Activated CD4-positive, alpha-beta memory T cell treated with anti-CD3 and anti-CD28 coated beads for 36 hours (primary cell): ENCODE measurements at regions not wholly inside any gene's neighbourhood (a gene's known extent, or its start where the extent isn't known, plus 50 kb on each side); places are given as distances from the start of the nearest gene placed in this dataset.
A peak's percentile ranks its signal among the peaks of the same experiment; 100 is the strongest.

Source experiments
- CTCF ChIA-PET: fragments of 350-600 bp; sonication (Branson Sonifier 250); formaldehyde crosslinking; loops from one replicate; lab custom pipeline; 2021; ENCODE audit warnings: antibody characterized with exemption, inconsistent platforms; lab: Charles Lee
- POLR2A ChIA-PET: fragments of 350-600 bp; sonication (Branson Sonifier 250); formaldehyde crosslinking; loops from one replicate; lab custom pipeline; 2021; ENCODE audit warnings: antibody characterized with exemption; lab: Charles Lee
- DNase-seq: peaks from one replicate; pipeline ENCODE4 v3.0.0-alpha.2; 2020
- H3K27ac Mint-ChIP-seq: one replicate; pipeline ENCODE4 v1.8.0; 2021; ENCODE audit warnings: mixed read lengths
- H3K27me3 Mint-ChIP-seq: one replicate; pipeline ENCODE4 v1.8.0; 2021; ENCODE audit warnings: mixed read lengths
- H3K36me3 Mint-ChIP-seq: one replicate; pipeline ENCODE4 v1.8.0; 2021; ENCODE audit warnings: mixed read lengths
- H3K4me1 Mint-ChIP-seq: one replicate; pipeline ENCODE4 v1.8.0; 2021; ENCODE audit warnings: low read depth, mixed read lengths
- H3K4me3 Mint-ChIP-seq: one replicate; pipeline ENCODE4 v1.8.0; 2021; ENCODE audit warnings: mild to moderate bottlenecking, mixed read lengths
- H3K9me3 Mint-ChIP-seq: one replicate; pipeline ENCODE4 v1.8.0; 2021; ENCODE audit warnings: mixed read lengths
- intact Hi-C: fragments of 100-400 bp; cut with micrococcal nuclease; formaldehyde crosslinking; loops from one replicate; pipeline ENCODE4 v1.15.1; 2023

- Mint-ChIP-seq H3K4me3 (no peak overlapping the region), H3K9me3 (no peaks in the 10 kb centered on the region), H3K4me1 (no peaks in the 10 kb centered on the region), H3K27me3 (no peaks in the 10 kb centered on the region), H3K27ac (no peak overlapping the region), H3K36me3 (no peaks in the 10 kb centered on the region)
- ChIA-PET POLR2A (no interaction called here), CTCF (no interaction called here)
- intact Hi-C loops = loop anchor here (10.0 kb wide), 1 partner anchor 564 kb away; the partner anchor contains the start of gene EFNB1
- no peak for DNase-seq
Measured at GRCh38 chrX:69388526-69388925, 115.6 kb upstream of the NALF2 start.

GRCh38 chrX:69387567-69388487 is 116.3 kb upstream of the NALF2 start:
- Mint-ChIP-seq H3K27me3 (no peaks in the 10 kb centered on the region), H3K9me3 (no peaks in the 10 kb centered on the region)
- intact Hi-C loops = loop anchor here (10.0 kb wide), 1 partner anchor 563 kb away; the partner anchor contains the start of gene EFNB1

GRCh38 chrX:69386681-69387080 is 117.4 kb upstream of the NALF2 start:
- no peaks in the 10 kb centered on the region for H3K4me1 Mint-ChIP-seq
- no peak overlapping the region for H3K27ac Mint-ChIP-seq
- H3K27me3 Mint-ChIP-seq = no peaks in the 10 kb centered on the region
- no peak overlapping the region for H3K4me3 Mint-ChIP-seq
- ChIA-PET CTCF (interaction anchor here (0.6 to 2.3 kb wide), 6 partner anchors 7 to 1744 kb away, joined by 3 to 12 read pairs (median 3); partner anchors contain the start of gene EFNB1), POLR2A (no interaction called here)
- no peaks in the 10 kb centered on the region for H3K9me3 Mint-ChIP-seq
- no peaks in the 10 kb centered on the region for H3K36me3 Mint-ChIP-seq
- no peak for DNase-seq
- intact Hi-C loops = loop anchor here (10.0 kb wide), 1 partner anchor 562 kb away; the partner anchor contains the start of gene EFNB1

More at GRCh38 chrX:69387567-69388487, 116.3 kb upstream of the NALF2 start:
- ChIA-PET CTCF (interaction anchor here (0.9 to 2.3 kb wide), 4 partner anchors 9 to 655 kb away, joined by 3 to 12 read pairs (median 4); partner anchors contain the start of gene EFNB1), POLR2A (no interaction called here)
- peak; percentile 35 for DNase-seq
- no peaks in the 10 kb centered on the region for H3K4me1 Mint-ChIP-seq
- no peaks in the 10 kb centered on the region for H3K36me3 Mint-ChIP-seq
- H3K27ac Mint-ChIP-seq = no peak overlapping the region
- H3K4me3 Mint-ChIP-seq = no peak overlapping the region

GRCh38 chrX:69379412-69379811 is 124.7 kb upstream of the NALF2 start:
- POLR2A ChIA-PET = no interaction called here
- no peak overlapping the region for H3K27ac Mint-ChIP-seq

GRCh38 chrX:69374569-69374968 is 129.6 kb upstream of the NALF2 start:
- no peak overlapping the region for H3K27ac Mint-ChIP-seq
- CTCF ChIA-PET = no interaction called here
- H3K4me1 Mint-ChIP-seq = no peaks in the 10 kb centered on the region
- H3K36me3 Mint-ChIP-seq = no peaks in the 10 kb centered on the region
- intact Hi-C loops = no loop called here
- POLR2A ChIA-PET = no interaction called here
- no peak for DNase-seq
- H3K9me3 Mint-ChIP-seq = peaks cover 9% of the 10 kb centered on the region
- H3K27me3 Mint-ChIP-seq = no peaks in the 10 kb centered on the region
- H3K4me3 Mint-ChIP-seq = no peak overlapping the region

More at GRCh38 chrX:69379412-69379811, 124.7 kb upstream of the NALF2 start:
- peaks cover 9% of the 10 kb centered on the region for H3K9me3 Mint-ChIP-seq
- no peaks in the 10 kb centered on the region for H3K27me3 Mint-ChIP-seq
- CTCF ChIA-PET = interaction anchor here (1.0 kb wide), 1 partner anchor 8 kb away, joined by 3 read pairs; no protein-coding TSS in a partner anchor
- intact Hi-C loops = no loop called here
- DNase-seq = no peak
- H3K4me1 Mint-ChIP-seq = no peaks in the 10 kb centered on the region
- no peaks in the 10 kb centered on the region for H3K36me3 Mint-ChIP-seq
- H3K4me3 Mint-ChIP-seq = no peak overlapping the region

GRCh38 chrX:69372435-69372834 is 131.7 kb upstream of the NALF2 start:
- POLR2A ChIA-PET = no interaction called here
- no peaks in the 10 kb centered on the region for H3K36me3 Mint-ChIP-seq

GRCh38 chrX:69371159-69371558 is 133.0 kb upstream of the NALF2 start:
- Mint-ChIP-seq H3K4me3 (no peak overlapping the region), H3K9me3 (peaks cover 4% of the 10 kb centered on the region), H3K27ac (no peak overlapping the region), H3K36me3 (no peaks in the 10 kb centered on the region), H3K27me3 (no peaks in the 10 kb centered on the region), H3K4me1 (no peaks in the 10 kb centered on the region)
- no peak for DNase-seq
- CTCF ChIA-PET = no interaction called here
- POLR2A ChIA-PET = no interaction called here
- intact Hi-C loops = no loop called here

More at GRCh38 chrX:69372435-69372834, 131.7 kb upstream of the NALF2 start:
- H3K27ac Mint-ChIP-seq = no peak overlapping the region
- CTCF ChIA-PET = no interaction called here
- no peak for DNase-seq
- no peak overlapping the region for H3K4me3 Mint-ChIP-seq
- no peaks in the 10 kb centered on the region for H3K4me1 Mint-ChIP-seq
- peaks cover 9% of the 10 kb centered on the region for H3K9me3 Mint-ChIP-seq
- intact Hi-C loops = no loop called here
- no peaks in the 10 kb centered on the region for H3K27me3 Mint-ChIP-seq

GRCh38 chrX:69369999-69370398 is 134.1 kb upstream of the NALF2 start:
- Mint-ChIP-seq H3K27me3 (no peaks in the 10 kb centered on the region), H3K4me1 (no peaks in the 10 kb centered on the region), H3K9me3 (no peaks in the 10 kb centered on the region), H3K4me3 (no peak overlapping the region), H3K36me3 (no peaks in the 10 kb centered on the region), H3K27ac (no peak overlapping the region)
- ChIA-PET POLR2A (no interaction called here), CTCF (no interaction called here)
- DNase-seq = no peak
- intact Hi-C loops = no loop called here

GRCh38 chrX:69366183-69366582 is 137.9 kb upstream of the NALF2 start:
- Mint-ChIP-seq H3K36me3 (no peaks in the 10 kb centered on the region), H3K27me3 (no peaks in the 10 kb centered on the region), H3K4me3 (no peak overlapping the region), H3K27ac (no peak overlapping the region), H3K4me1 (no peaks in the 10 kb centered on the region), H3K9me3 (no peaks in the 10 kb centered on the region)
- no peak for DNase-seq
- intact Hi-C loops = no loop called here
- ChIA-PET CTCF (no interaction called here), POLR2A (no interaction called here)

GRCh38 chrX:69365755-69366154 is 138.4 kb upstream of the NALF2 start:
- CTCF ChIA-PET = no interaction called here
- DNase-seq = no peak
- no peak overlapping the region for H3K4me3 Mint-ChIP-seq
- H3K36me3 Mint-ChIP-seq = no peaks in the 10 kb centered on the region
- H3K27ac Mint-ChIP-seq = no peak overlapping the region
- H3K9me3 Mint-ChIP-seq = no peaks in the 10 kb centered on the region
- H3K4me1 Mint-ChIP-seq = no peaks in the 10 kb centered on the region
- POLR2A ChIA-PET = no interaction called here
- no peaks in the 10 kb centered on the region for H3K27me3 Mint-ChIP-seq
- intact Hi-C loops = no loop called here

GRCh38 chrX:69365349-69365748 is 138.8 kb upstream of the NALF2 start:
- no peak overlapping the region for H3K4me3 Mint-ChIP-seq
- CTCF ChIA-PET = no interaction called here
- POLR2A ChIA-PET = no interaction called here
- H3K4me1 Mint-ChIP-seq = no peaks in the 10 kb centered on the region
- no peaks in the 10 kb centered on the region for H3K9me3 Mint-ChIP-seq
- H3K27me3 Mint-ChIP-seq = no peaks in the 10 kb centered on the region
- no peak overlapping the region for H3K27ac Mint-ChIP-seq
- H3K36me3 Mint-ChIP-seq = no peaks in the 10 kb centered on the region
- DNase-seq = no peak
- intact Hi-C loops = no loop called here

GRCh38 chrX:69362856-69363255 is 141.3 kb upstream of the NALF2 start:
- ChIA-PET POLR2A (no interaction called here), CTCF (no interaction called here)
- Mint-ChIP-seq H3K36me3 (no peaks in the 10 kb centered on the region), H3K4me1 (no peaks in the 10 kb centered on the region), H3K27me3 (no peaks in the 10 kb centered on the region), H3K9me3 (no peaks in the 10 kb centered on the region), H3K27ac (no peak overlapping the region), H3K4me3 (no peak overlapping the region)
- intact Hi-C loops = no loop called here
- DNase-seq = no peak
